Activated CD4-positive, alpha-beta T cell treated with anti-CD3 and anti-CD28 coated beads, Interleukin-2, Interleukin-4, amounts not matched to agents 100 ng/mL and 50 ng/mL, durations not matched to agents 16 hours and 8 hours (primary cell): ENCODE measurements at regions not wholly inside any gene's neighbourhood (a gene's known extent, or its start where the extent isn't known, plus 50 kb on each side); places are given as distances from the start of the nearest gene placed in this dataset.
"Not testable (repeated sequence)": the region's sequence is repeated elsewhere in the genome, so short reads cannot be mapped to it uniquely, and the experiment has no call there.

Source experiments
- DNase-seq: peaks from one replicate; pipeline ENCODE4 v3.0.0-alpha.2; 2020; ENCODE audit warnings: low spot score

DNA sequence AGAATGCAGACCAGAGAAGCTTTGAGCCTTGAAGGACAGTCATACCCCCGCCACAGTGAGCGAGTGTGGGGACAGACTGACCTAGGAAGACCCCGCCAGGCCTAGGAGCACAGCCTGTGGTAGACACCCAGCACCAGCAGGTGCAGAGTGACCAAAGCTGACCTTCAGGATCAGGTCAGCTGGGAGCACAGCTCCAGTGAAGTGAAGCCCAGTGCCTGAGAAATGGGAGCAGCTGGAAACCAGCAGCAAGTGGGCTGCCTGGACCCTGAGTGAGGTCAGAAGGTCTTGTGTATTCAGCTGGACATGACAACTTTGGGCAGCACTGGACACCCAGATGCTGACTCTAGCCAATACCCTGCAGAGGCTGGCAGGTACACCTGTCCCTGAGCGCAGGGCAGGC, 268.9 kb downstream of the TEX29 start:
- DNase-seq = no peak

DNA sequence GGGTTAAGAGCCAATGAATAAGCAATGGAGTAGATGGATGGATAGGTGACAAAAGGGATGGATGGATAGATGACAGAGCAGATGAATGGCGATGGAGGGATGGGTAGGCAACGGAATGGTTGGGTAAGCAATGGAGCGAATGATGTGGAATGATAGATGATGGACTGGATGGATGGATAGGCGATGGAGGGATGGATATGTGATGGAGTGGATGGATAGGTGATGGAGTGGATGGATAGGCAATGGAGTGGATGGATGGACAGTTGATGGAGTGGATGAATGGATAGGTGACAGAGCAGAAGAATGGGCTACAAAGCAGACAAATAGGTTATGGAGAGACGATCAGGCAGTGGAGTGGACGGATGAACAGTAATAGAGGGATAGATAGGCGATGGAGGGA, 269.6 kb downstream of the TEX29 start:
- no peak for DNase-seq

DNA sequence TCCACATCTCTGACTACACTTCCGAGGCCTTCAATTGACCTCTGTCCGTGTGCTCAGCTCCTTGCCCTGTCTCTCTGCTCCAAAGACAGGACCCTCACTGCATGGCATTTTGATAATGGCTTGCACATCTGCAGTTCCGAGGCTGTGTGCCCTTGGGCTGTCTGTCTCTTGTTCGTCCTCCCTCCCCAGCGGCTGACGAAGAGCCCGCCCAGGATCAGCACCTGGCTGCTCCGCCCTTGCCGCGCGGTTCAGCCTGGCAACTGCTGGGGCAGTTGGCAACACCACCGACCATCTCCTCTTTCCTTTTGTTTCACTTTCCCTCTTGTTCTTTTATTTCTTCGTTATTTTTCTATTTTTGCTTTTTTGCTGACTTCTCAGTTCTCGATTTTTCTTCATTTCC, 270.4 kb downstream of the TEX29 start:
- DNase-seq = no peak

DNA sequence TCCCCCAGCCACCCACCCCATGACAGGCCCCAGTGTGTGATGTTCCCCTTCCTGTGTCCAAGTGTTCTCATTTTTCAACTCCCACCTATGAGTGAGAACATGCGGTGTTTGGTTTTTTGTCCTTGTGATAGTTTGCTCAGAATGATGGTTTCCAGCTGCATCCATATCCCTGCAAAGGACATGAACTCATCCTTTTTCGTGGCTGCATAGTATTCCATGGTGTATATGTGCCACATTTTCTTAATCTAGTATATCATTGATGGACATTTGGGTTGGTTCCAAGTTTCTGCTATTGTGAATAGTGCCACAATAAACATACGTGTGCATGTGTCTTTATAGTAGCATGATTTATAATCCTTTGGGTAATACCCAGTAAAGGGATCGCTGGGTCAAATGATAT, 273.0 kb downstream of the TEX29 start:
- not testable (repeated sequence) for DNase-seq

DNA sequence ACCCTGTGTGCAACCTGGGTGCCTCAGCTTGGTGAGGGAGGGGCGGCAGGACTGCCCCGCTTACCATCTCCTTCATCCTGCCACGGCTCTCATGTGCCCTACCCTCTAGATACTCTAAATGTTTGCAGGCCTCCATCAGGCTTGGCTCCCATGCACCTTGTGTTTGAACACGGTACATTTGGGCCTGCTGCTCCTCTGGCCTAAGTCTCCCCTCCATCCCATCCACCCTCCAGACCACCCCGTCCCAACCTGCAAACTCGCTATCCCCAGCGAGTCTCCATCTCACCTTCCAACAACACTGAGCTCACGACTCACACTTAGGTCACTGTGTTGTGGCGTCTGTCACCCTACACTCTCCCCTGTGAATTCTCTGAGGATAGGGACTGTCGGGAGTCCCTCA, 274.2 kb downstream of the TEX29 start:
- DNase-seq = no peak

DNA sequence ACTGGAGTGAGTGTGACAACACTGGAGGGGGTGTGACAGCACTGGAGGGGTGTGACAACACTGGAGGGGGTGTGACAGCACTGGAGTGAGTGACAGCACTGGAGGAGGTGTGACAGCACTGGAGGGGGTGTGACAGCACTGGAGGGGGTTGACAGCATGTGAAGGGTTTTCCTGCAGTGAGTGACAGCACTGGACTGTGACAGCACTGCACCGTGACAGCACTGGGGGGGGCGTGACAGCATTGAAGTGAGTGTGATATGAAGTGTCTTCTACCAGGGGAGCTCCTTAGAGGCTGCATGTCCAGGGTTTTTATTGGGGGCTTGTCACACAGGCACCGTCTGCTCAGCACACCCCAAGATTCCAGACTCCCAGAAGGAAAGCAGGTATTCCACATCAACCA, 274.8 kb downstream of the TEX29 start:
- no peak for DNase-seq

DNA sequence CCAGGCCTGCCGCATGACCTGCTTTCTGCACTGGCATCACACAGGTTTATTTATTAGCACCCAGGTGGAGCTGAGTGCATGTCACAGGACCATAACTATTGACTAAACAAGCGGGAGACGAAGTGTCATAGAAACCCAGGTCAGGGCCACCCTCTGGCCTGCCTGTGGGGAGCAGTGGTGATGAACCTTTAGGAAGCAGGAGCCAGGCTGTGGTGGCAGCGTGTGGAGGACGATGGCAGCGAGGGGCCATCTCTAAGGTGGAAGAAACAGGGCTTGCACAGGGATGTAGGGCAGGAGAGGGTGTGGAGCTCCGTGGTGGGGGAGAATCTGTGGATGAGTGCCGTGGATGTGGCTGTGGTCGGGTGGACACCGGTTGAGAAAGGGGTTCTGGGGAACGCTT, 275.3 kb downstream of the TEX29 start:
- DNase-seq = no peak

DNA sequence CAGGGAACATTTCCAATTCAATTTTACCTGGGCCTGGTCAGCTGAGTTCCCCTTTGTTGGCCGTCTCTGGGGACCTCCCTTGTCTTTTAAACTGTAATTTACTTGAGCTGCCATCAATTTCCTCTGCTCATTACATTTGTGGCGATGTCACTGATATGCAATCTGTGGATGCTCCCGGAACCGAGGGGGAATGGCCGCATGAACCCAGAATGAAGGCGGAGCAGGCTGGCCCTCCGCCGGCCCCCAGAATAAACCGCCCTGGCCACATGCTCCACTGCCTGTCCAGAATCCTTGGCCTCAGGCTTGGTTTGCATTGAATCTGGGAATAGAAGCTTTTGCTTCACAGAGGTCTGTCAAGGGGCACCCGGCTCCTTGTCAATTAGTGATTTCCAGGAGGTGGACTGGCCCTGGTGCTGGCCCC, 276.8 kb downstream of the TEX29 start:
- DNase-seq = no peak

DNA sequence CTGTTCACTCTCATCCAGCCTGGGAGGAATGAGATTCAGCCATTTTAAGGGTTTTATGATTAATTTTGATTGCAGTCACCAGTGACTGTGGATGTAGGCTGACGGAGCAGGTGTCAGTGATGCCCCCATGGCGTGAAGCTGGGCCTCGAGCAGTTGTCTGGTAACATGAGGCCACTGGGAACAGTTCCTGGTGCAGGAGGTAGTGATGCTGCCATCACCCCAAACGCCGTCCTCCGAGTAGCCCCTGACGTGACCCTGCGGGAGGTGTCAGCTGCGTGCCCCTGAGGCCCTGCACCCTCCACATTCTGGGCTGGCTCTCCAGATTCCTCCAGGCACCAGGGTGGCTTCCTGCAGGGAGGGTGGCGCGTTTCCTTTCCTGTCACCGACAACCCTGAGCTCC, 277.2 kb downstream of the TEX29 start:
- DNase-seq = no peak

DNA sequence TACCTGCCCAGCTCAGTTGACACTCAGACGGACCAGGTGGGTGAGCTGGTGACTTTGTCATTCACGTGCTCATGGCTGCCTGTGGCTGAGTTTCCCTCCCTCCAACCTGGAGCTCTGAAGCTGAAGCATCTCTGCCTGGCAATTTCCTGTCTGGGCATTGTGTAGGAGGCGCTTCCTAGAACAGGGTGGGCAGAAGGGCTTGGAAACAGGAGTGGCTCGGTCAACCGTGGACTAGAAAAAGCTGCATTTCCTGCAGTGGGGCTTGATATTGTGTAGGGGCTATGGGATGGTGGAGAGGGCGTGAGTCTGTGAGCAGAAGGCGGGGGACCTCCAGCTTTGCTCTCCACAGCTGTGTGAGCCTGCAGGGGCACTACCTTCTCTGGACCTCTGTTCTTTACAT, 278.3 kb downstream of the TEX29 start:
- no peak for DNase-seq

DNA sequence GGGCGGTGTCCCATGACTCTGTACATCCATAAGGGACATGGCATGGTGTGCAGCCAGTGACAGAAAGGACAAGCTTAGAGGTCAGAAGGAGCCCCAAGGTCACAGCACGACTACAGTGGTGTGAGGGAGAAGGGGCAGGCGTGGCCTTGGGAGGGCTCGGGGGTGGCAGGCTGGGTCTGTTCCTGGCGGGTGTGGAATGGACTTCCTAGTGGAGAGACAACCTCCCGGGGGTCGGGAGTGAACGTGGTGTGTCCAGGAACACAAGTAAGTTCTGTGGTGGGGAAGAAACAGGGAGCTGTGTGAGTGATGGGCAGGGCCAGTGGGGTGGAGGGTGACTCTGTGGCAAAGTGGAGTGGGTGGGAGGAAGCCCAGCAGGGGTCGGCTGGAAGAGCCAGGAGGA, 279.3 kb downstream of the TEX29 start:
- DNase-seq = no peak

DNA sequence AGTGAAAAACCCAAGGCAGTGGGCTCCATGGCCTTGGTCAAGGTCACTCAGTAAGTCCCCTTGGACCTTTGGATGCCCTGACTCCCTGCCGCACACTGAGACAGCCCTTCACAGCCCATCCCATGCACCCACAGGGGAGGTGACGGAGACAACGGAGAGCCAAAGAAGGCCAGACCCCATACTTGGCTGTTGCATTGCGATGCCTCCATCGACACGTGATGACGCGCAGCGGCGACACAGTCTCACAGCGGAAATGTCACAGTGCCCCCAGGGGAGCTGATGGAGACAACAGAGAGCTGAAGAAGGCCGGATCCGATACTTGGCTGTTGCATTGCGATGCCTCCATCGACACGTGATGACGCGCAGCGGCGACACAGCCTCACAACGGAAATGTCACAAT, 282.4 kb downstream of the TEX29 start:
- no peak for DNase-seq

DNA sequence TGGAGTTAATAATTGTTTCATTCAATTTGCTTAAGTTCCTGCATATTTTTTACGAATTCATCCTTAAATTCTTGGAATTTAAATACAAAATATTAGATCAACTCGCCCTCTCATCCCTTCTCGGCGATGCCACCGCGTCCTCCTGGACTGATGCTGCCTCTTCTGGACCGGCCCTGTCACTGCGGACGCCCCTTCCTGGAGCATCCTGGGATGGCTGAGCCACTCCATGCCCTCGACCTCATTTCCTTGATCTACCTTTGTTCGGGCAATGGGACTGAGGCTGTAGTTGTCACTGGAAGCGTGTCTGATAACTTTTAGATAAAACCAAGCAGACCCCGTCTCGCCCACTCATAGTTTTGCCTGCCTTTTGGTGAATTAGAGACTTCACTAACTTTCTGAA, 283.7 kb downstream of the TEX29 start:
- no peak for DNase-seq

DNA sequence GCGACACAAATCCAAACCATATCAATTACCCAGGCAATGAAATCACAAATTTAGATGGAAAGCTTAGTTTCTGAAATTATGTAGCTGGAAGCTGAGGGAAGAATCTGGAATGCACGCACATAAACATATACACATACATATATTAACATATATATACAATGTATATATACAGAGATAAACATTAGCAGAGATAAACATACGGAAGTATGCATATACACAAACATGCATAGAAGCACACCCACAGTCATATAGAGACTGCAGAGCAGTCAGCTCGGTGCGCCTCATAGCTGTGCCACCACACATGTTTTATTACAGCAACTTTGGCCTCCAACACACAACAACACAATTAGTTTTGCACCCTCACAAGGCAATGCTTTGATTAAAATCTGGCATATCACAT, 288.1 kb downstream of the TEX29 start:
- DNase-seq = no peak

DNA sequence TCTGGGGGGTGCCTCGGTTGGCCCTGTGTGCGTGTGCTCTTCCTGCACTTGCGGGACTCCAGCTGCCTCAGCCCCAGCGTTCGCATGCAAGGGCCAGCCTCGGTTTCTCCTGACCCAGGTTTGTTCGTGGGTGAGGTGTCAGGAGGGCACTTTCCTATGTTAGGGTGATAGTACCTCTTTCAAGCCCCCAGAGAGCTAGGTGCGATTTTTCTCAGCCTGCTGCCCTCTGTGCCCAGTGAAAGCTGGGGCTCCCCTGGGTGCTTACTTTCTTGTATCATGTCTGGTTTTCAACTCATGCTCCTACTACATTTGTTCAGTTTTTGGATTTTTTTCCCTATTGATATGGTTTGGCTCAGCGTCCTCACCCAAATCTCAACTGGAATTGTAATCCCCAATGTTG, 289.2 kb downstream of the TEX29 start:
- DNase-seq = no peak

DNA sequence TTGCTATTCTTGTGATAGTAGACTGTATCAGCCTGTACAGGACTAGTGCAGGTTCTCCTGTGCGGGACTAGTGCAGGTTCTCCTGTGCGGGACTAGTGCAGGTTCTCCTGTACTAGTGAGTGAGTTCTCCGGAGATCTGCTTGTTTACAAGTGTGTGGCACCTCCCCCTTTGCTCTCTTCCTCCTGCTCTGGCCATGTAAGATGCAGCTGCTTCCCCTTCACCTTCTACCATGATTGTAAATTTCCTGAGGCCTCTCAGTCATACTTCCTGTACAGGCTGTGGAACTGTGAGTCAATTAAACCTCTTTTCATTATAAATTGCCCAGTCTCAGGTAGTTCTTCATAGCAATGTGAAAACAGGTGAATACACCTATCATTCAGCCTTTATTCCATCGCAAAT, 289.6 kb downstream of the TEX29 start:
- no peak for DNase-seq

DNA sequence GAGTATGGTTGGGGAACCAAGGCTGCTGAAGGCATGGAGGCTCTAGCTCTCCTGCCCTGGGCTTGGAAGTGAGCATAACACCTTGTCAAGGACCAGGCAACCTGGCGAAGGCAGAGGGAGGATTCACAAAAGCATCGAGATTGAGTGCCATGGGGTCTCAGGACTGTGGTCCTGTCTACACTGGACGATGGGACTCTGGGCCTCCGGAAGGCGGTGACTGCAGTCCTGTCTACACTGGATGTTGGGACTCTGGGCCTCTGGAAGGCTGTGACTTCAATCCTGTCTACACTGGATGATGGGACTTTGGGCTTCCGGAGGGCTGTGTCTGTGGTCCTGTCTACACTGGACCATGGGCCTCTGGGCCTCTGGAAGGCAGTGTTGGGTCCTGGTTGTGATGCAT, 290.4 kb downstream of the TEX29 start:
- no peak for DNase-seq

DNA sequence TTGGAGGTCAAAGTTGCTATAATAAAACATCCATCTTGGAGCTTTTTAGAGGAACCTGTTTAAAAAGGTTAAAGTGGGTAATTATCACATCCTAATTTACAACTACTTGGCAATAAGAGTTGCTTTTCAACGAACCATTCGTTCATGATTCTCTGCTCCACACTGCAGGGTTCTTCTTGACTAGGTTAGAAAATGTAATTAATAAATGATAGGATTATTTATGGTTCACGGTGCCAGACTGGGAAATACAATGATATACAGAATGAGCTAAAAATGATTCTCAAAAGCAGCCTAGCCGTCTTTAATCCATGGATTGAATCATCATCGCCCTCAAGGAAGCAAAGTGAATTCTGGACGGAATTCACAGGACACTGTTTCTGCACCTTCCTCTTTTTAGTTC, 291.2 kb downstream of the TEX29 start:
- no peak for DNase-seq

DNA sequence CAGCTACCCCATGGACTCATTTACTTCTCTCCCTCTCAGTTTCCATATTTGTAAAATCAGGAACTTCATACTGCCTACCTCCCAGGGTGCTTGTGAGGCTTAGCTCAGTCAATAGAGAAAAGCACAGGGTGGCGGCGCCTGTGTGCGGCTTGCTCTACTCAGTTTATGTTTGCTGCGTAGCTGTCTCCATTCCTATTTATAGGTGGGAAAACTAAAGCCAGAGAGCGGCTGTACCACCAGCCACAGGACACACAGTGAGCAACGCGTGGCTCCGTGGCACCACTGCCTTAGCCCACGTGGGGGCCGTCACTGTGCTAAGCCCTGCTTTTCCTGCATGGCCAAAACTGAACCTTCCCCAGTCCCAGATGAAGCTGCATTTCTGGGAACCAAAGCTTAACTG, 292.4 kb downstream of the TEX29 start:
- no peak for DNase-seq

DNA sequence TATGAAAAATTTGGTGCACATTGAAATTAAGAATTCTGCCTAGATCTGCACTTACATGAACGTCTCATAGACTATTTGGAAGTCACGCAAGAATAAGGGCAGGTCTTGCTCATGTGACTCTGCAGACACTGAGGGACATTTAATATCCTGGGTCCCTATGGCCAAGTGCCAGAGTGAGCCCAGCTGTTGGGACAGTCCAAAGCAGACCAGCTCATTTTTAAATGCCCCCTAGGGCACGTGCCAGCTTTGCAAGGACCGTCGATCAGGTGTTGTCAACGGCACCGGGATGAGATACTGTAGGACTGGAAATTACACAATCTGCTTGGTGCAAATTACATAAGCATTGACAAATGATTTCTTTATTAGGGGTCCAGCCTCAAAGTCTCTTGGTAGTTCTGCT, 293.6 kb downstream of the TEX29 start:
- no peak for DNase-seq

DNA sequence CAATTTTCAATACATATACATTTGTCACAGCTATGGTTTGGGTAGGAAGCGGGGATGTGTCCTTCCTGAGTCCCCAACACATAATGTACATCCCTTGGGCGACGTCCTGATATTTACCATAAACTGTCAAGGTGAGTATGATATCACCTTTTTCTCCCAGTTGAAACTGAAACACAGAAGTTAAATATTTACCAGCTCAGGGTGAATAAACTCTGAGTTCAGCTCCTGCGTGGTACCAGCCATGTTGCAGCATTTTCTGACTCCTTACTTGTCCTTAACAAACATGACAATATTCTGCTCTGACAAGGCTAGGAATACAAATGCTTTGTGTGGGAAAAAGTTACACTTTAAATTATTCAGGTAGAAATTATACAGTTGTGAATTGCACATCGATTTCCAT, 294.2 kb downstream of the TEX29 start:
- DNase-seq = no peak

DNA sequence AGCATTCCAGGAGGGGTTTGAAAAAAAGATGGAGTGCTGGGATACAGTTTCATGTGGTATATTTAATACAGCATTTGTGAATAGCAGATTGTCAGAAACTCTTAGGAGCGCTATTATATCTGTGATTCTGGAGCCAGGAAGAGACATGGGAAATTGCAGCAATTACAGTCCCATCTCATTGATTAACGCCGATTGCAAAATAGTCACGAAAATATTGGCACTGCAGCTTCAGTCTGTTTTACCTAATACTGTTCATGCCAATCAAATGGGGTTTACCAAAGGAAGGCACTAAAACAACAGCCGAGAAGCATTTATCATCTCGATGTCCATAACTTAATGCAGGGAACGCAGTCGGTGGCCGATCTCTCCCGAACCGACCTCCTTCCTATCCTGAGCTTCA, 295.8 kb downstream of the TEX29 start:
- DNase-seq = no peak

DNA sequence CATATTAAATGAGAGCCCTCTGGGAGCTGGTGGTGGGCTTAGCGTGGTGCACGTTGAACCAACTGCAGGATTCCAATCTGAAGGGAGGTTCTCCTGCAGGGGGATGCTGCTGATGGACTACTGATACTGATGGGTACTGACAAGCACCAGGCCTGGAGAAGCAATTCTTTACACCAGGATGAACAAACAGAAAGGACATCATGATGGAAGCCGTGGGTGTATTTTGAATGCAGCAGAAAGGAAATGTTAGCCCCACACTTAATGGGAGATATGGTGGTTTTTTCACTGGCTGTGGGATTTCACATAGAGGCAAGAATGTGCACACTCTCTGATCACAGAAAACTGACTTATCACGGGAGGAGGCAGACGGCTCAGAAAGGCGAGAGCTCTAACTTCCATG, 299.7 kb downstream of the TEX29 start:
- no peak for DNase-seq

DNA sequence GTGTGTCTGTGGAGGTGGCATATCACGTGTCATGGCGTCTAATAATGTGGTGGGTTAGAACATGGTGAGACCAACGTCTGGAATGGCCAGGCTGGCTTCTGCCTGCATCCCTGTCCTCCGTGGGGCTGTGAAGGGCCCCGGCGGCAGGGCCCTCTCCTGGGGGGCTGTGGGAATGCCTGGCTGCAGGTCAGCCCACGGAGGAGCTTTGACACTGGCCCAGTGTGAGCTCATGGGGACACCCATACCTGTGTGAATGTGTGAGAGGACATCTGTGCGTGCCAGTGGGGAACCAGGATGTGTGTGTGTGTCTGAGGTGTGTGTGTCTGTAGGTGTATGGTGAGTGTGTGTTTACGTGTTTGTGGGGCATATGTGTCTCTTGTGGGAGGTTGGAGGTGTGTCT, 300.1 kb downstream of the TEX29 start:
- DNase-seq = no peak

DNA sequence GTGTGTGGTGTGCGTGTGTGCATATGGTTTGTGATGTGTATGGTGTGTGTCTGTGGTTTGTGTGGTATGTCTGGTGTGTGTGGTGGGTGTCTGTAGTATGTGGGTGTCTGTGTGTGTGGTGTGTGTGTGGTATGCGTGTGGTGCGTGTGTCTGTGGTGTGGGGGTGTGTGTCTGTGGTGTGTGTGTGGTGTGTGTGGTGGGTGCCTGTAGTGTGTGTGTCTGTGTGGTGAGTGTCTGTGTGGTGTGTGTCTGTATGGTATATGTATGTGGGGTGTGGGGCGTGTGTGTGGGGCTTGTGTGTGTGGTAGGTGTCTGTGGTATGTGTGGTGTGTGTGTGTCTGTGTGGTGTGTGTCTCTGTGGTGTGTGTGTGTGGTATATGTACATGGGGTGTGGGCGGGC, 300.7 kb downstream of the TEX29 start:
- no peak for DNase-seq
